ENCODE measurements at regions not wholly inside any gene's neighbourhood (a gene's known extent, or its start where the extent isn't known, plus 50 kb on each side); places are given as distances from the start of the nearest gene placed in this dataset.
"Not testable (repeated sequence)": the region's sequence is repeated elsewhere in the genome, so short reads cannot be mapped to it uniquely, and the experiment has no call there.

- no peak for TF ChIP-seq CTCF (IDR thresholded peaks at IDR 0.05; ENCODE audit: low read length, missing control alignments)
- no peak overlapping the region for H3K4me3 ChIP-seq (replicated peaks; ENCODE audit: low read depth, low read length)
These were observed 342.5 kb downstream of the SHQ1 start for GRCh38 chr3:72505539-72506405.

GRCh38 chr3:72497501-72497900 lies 350.7 kb downstream of the SHQ1 start:
- not testable (repeated sequence) for H3K4me3 ChIP-seq (replicated peaks; ENCODE audit: low read depth, low read length)
- DNase-seq (ENCODE audit: low read depth): peak; percentile 13

More at GRCh38 chr3:72505539-72506405, 342.5 kb downstream of the SHQ1 start:
- no peak for DNase-seq (ENCODE audit: low read depth)

- DNase-seq (ENCODE audit: low read depth): no peak
- no peak overlapping the region for H3K4me3 ChIP-seq (replicated peaks; ENCODE audit: low read depth, low read length)
- TF ChIP-seq CTCF (IDR thresholded peaks at IDR 0.05; ENCODE audit: low read length, missing control alignments): no peak
These were observed 352.1 kb downstream of the SHQ1 start for GRCh38 chr3:72496051-72496670.

GRCh38 chr3:72494626-72495025 lies 353.6 kb downstream of the SHQ1 start:
- no peak for TF ChIP-seq CTCF (IDR thresholded peaks at IDR 0.05; ENCODE audit: low read length, missing control alignments)
- no peak overlapping the region for H3K4me3 ChIP-seq (replicated peaks; ENCODE audit: low read depth, low read length)
- DNase-seq (ENCODE audit: low read depth): peak; percentile 61

- TF ChIP-seq CTCF (IDR thresholded peaks at IDR 0.05; ENCODE audit: low read length, missing control alignments): no peak
- DNase-seq (ENCODE audit: low read depth): no peak
- H3K4me3 ChIP-seq (replicated peaks; ENCODE audit: low read depth, low read length): no peak overlapping the region
These were observed 354.1 kb downstream of the SHQ1 start for GRCh38 chr3:72494130-72494529.

- no peak for TF ChIP-seq CTCF (IDR thresholded peaks at IDR 0.05; ENCODE audit: low read length, missing control alignments)
- no peak overlapping the region for H3K4me3 ChIP-seq (replicated peaks; ENCODE audit: low read depth, low read length)
- peak; percentile 89 for DNase-seq (ENCODE audit: low read depth)
These were observed 356.0 kb downstream of the SHQ1 start for GRCh38 chr3:72492240-72492639.

GRCh38 chr3:72490688-72491435 lies 357.4 kb downstream of the SHQ1 start:
- no peak for TF ChIP-seq CTCF (IDR thresholded peaks at IDR 0.05; ENCODE audit: low read length, missing control alignments)
- H3K4me3 ChIP-seq (replicated peaks; ENCODE audit: low read depth, low read length): no peak overlapping the region
- DNase-seq (ENCODE audit: low read depth): no peak

Data from fibroblast of pulmonary artery (primary cell).